ENCODE measurements at regions not wholly inside any gene's neighbourhood (a gene's known extent, or its start where the extent isn't known, plus 50 kb on each side); places are given as distances from the start of the nearest gene placed in this dataset.
A peak's percentile ranks its signal among the peaks of the same experiment; 100 is the strongest.

- DNase-seq (ENCODE audit: low read depth in 2 of 2): no peak
These were observed 187.5 kb downstream of the ADSS2 start for GRCh38 chr1:244264163-244264562.

- no peak for DNase-seq (ENCODE audit: low read depth in 2 of 2)
These were observed 186.2 kb downstream of the ADSS2 start for GRCh38 chr1:244265507-244265906.

DNA sequence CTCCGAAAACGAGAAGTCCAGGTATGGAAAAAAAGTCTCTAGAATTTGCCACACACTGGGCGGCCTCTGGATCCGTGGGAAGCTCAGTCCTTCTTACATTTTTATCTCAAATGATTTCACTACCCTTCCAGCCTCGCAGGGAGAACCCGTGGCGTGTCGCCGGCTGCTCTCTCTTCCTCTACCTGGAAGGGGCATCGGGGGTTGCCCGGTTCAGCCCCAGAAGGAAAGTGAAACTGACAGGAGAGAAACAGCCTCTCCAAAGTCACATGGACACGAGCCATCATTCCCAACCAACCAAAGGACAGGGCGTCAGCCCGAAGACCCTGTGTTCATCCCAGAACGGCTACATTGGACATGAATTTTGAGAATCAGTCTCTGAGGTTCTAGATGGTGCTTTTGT is 182.5 kb downstream of the ADSS2 start:
- no peak for DNase-seq (ENCODE audit: low read depth in 2 of 2)

- DNase-seq (ENCODE audit: low read depth in 2 of 2): no peak
These were observed 180.7 kb downstream of the ADSS2 start for GRCh38 chr1:244271004-244271403.

- no peak for DNase-seq (ENCODE audit: low read depth in 2 of 2)
These were observed 179.9 kb downstream of the ADSS2 start for GRCh38 chr1:244271691-244272308.

- DNase-seq (ENCODE audit: low read depth in 2 of 2): peak; percentile 45 to 67
These were observed 179.0 kb downstream of the ADSS2 start for GRCh38 chr1:244272471-244273261.

- DNase-seq (ENCODE audit: low read depth in 2 of 2): no peak
These were observed 178.4 kb downstream of the ADSS2 start for GRCh38 chr1:244273262-244273844.

GRCh38 chr1:244273845-244274619 is 177.7 kb downstream of the ADSS2 start:
- DNase-seq (ENCODE audit: low read depth in 2 of 2): no peak

DNA sequence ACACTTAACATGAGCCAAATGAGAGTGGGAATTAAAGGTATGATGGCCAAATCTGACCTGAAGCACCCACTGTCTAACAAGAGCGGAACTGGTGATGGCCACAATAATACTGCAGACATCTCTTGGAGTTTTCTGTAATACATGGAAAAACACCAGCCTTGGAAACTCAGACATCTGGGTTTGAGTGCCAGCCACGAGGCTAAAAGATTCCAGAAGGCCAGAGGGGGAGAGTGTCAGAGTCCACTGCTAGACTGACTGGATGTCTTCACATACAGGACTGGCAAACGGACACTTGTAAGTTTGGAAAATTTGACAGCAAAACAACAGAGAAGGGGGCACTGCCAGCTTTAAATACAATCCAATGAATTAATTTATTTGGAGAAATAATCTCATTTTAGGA is 175.1 kb downstream of the ADSS2 start:
- no peak for DNase-seq (ENCODE audit: low read depth in 2 of 2)

GRCh38 chr1:244280201-244280600 is 171.5 kb downstream of the ADSS2 start:
- no peak for DNase-seq (ENCODE audit: low read depth in 2 of 2)

- DNase-seq (ENCODE audit: low read depth in 2 of 2): no peak
These were observed 170.8 kb downstream of the ADSS2 start for GRCh38 chr1:244280859-244281258.

DNA sequence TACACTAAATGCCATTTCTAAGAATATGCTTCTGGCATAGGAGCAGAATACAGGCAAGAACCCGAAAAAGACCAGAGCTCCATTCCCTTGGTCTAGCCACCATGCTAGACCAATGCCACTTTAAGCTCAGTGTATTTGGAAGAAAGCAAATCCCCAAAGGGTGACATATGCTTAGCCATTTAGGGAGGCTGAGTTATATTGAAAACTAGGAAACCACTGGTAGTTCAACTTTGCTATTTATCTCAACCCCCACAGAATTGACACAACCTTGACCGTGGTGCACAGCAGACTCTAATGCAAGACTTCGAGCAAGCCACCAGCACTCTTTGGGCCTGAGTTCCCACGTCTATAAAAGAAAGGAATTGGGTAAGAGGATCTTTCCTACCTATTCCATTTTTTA is 167.9 kb downstream of the ADSS2 start:
- DNase-seq (ENCODE audit: low read depth in 2 of 2): no peak

DNA sequence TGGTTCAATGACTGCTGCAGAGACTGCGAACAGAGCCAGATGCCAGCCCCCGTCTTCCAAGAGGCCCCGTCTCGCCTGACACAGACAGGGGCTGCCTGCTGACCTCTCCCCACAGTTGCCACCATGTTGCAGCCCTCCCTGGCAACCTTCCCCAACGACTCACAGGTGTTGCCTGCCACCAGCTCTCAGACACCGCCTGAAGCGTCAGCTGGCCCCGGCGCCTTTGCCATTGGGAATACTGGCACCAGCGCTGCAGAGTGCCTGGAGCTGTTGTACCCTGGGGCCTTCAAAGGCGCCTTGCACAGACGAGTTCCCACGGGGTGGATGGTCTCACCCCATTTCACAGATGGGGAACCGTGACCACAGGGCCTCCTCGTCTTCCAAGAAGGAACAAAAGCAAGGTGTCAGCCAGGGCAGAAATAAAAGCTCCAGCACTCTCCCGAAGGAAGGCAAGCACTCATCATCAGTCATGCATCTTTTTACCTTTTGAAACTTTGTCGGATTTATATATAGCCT is 167.0 kb downstream of the ADSS2 start:
- no peak for DNase-seq (ENCODE audit: low read depth in 2 of 2)

DNA sequence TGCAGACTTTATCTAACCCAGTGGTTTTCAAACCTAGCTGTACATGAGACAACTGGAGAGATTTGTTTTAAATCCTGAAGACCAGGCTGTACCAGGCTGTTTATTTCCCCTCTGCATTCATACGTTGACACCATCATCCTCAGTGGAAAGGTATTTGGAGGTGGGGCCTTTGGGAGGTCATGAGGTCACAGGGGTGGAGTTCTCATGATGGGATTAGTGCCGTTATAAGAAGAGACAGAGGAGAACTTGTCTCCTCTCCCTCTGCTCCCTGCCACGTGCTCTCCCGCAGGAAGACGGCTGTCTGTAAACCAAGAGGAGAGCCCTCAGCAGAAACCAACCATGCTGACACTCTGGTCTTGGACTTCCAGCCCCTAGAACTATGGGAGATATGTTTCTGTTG is 165.4 kb downstream of the ADSS2 start:
- no peak for DNase-seq (ENCODE audit: low read depth in 2 of 2)

DNA sequence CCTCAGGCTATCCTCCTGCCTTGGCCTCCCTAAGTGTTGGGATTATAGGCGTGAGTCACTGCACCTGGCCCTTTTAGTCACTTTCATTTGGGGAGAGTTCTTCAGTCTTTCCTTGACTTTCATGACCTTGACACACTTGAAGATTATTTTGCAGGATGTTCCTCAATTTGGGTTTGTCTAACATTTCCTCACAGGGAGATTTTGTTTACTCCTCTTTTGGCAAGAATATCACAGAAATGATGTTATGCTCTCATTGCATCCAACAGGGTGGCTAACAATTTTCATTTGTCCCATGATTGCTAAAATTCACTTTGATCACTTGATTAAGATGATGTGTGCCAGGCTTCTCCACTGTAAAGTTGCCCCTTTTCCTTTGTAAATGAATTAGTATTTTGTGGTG is 164.0 kb downstream of the ADSS2 start:
- DNase-seq (ENCODE audit: low read depth in 2 of 2): no peak

DNA sequence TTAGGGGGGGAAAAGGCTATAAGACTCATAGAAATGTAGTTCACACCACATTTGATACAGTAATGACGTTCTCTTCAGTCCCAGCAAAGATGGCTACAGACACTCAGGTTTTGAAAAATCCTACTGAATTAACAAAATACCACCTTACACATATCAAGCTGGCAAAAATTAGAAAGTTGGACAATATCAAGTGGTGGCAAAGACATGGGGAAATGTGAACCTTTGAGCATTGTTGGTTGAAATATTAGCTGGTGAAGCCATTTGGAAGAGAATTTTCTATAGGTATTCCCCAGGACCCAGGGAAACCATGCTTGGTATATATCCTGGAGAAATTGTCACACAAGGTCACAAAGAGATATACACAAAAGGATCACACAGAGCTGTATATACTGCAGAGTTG is 163.0 kb downstream of the ADSS2 start:
- DNase-seq (ENCODE audit: low read depth in 2 of 2): no peak

DNA sequence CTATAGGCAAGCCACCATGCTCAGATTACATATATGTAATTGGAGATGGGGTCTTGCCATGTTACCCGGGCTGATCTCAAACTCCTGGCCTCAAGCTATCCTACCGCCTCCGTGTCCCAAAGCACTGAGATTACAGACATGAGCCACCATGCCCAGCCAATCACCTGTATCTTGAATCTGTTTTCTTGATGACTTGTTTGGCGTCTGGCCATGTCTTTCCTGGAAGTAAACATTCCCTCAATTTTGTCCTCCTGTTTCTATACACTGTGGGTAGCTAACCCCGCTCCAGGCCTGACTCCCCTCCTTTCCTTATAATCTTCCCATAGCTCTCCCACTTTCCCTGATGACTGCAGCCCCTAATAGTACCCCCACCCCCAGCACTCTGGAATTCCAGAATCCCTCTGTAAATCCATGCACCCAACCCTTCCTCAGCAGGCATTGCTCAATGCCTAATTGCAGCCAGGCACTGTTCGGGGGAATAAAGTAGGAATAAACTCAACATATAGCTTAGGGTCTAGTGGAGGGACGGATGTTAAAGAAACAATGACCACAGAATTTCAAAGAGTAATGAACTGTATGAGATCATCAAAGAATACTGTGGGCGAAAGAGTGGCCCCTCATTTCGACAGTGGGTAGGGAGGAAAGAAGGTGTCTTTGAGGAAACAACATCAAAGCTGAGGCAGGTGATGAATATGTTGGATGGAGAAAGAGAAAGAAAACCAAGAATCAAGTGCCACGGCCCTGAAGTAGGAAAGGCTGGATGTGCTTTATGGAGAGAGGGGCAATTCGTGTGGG is 161.5 kb downstream of the ADSS2 start:
- DNase-seq (ENCODE audit: low read depth in 2 of 2): no peak

- no peak for DNase-seq (ENCODE audit: low read depth in 2 of 2)
These were observed 160.2 kb downstream of the ADSS2 start for GRCh38 chr1:244291236-244292201.

DNA sequence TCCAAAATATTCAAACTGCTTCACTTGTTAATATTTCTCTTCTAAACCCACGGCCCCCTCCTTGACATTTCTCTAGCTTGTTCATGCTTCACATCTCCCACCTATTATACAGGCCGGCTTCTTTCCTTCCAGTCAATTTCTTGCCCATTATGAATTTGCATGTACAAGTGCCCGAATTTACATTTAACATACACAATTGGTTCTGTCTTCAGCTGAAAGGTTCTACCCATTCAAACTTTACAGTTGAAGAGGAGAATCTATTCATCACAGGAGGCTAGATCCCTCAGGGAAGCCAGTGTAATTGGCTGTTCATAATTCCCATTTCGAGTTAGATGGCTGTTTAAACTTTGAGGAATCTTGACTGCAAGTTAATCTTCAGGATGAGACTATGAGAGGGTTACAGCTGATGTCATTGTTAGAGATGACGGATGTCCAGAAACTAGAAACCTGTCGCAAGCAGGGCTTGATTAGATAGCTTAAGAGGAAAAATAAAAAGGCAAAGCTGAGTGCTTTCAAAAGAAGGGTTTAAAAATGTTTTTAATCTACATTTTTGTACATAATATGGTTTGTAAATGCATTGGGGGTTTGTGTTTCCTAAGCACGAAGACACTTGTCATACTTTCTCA is 157.0 kb downstream of the ADSS2 start:
- no peak for DNase-seq (ENCODE audit: low read depth in 2 of 2)

DNA sequence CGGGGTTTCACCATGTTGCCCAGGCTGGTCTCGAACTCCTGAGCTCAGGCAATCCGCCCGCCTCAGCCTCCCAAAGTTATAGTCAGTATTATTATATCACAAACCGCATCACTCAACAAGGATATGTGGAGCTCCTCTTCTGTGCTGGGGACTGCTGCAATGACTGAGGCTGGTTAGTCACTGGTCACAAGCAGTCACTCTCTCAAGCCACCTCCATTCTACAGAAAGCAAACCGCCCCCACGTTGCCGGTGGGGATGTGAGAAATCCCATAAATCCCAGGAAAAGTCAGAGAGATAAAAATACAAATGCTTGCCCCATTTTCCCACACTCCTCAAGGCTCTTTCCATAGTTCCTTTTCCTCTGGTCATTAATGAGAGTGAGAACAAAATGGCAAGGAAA is 155.7 kb downstream of the ADSS2 start:
- no peak for DNase-seq (ENCODE audit: low read depth in 2 of 2)
